ENCODE measurements at regions not wholly inside any gene's neighbourhood (a gene's known extent, or its start where the extent isn't known, plus 50 kb on each side); places are given as distances from the start of the nearest gene placed in this dataset.

- no peak overlapping the region for H3K27ac ChIP-seq (ENCODE audit: insufficient read depth, low read length)
These were observed 552.0 kb downstream of the RFC3 start for GRCh38 chr13:34369931-34370330.

More at GRCh38 chr13:34369931-34370330, 552.0 kb downstream of the RFC3 start:
- Histone ChIP-seq H3K4me3 (ENCODE audit: insufficient read depth, low read depth, low read length) (no peak overlapping the region), H2AFZ (replicated peaks; ENCODE audit: low read length, poor library complexity) (no peak overlapping the region), H3K4me2 (ENCODE audit: low read depth, low read length) (no peak overlapping the region), H2BK20ac (ENCODE audit: low read depth, low read length) (no peak overlapping the region), H3K79me1 (ENCODE audit: low read depth in 1 of 2, low read length in 2 of 2) (no peaks in the 10 kb centered on the region), H2BK15ac (ENCODE audit: low read depth, low read length) (no peak overlapping the region), H4K5ac (ENCODE audit: low read depth, low read length) (no peak overlapping the region), H3K9ac (ENCODE audit: low read depth, low read length) (no peak overlapping the region), H2BK120ac (ENCODE audit: low read depth, low read length) (no peak overlapping the region), H2AK5ac (ENCODE audit: low read depth, low read length) (no peak overlapping the region), H3K27me3 (ENCODE audit: control insufficient read depth, insufficient read depth, low read length) (no peaks in the 10 kb centered on the region), H2AK9ac (replicated peaks; ENCODE audit: low read depth, low read length, poor library complexity) (no peak overlapping the region), H3K4ac (ENCODE audit: low read depth, low read length) (no peak overlapping the region), H3K18ac (ENCODE audit: low read depth, low read length) (no peak overlapping the region), H3K4me1 (ENCODE audit: control insufficient read depth, insufficient read depth, low read length) (no peaks in the 10 kb centered on the region; the same call in 1 of the 2 replicates), H3K9me3 (ENCODE audit: control insufficient read depth, insufficient read depth, low read length) (no peaks in the 10 kb centered on the region), H4K91ac (ENCODE audit: insufficient read depth, low read depth, low read length) (no peak overlapping the region), H4K20me1 (ENCODE audit: insufficient read depth, low read length) (no peaks in the 10 kb centered on the region), H3K9me1 (ENCODE audit: insufficient read depth, low read length) (no peaks in the 10 kb centered on the region), H3K23ac (ENCODE audit: low read depth, low read length) (no peak overlapping the region), H3K36me3 (ENCODE audit: control insufficient read depth, insufficient read depth, low read length) (no peaks in the 10 kb centered on the region), H3K14ac (replicated peaks; ENCODE audit: low read depth, low read length) (no peak overlapping the region), H4K8ac (ENCODE audit: low read depth in 2 of 2, low read length in 2 of 2) (no peak overlapping the region), H2BK5ac (ENCODE audit: low read depth, low read length, poor library complexity, severe bottlenecking) (no peak overlapping the region), H3K56ac (ENCODE audit: extremely low read depth, insufficient read depth, low read length) (no peak overlapping the region)
- intact Hi-C loops (cut with micrococcal nuclease) (no loop called here), in situ Hi-C loops (cut with MboI; ENCODE audit: low sequenced_read_pairs) (no loop called here), dilution Hi-C loops (cut with HindIII; ENCODE audit: low sequenced_read_pairs, unreplicated experiment) (no loop called here)
- no TSS peak for BruUV-seq (replicated peaks)
- ATAC-seq (ENCODE audit: low read depth) (no peak), DNase-seq (no peak)
- TF ChIP-seq MAFK (IDR thresholded peaks at IDR 0.05; ENCODE audit: low read depth, low read length) (no peak), RAD21 (IDR thresholded peaks at IDR 0.05; ENCODE audit: low read length) (no peak), ELK1 (IDR thresholded peaks at IDR 0.05; ENCODE audit: borderline replicate concordance, low read depth, low read length) (no peak), RCOR1 (IDR thresholded peaks at IDR 0.05; ENCODE audit: insufficient replicate concordance, low read length) (no peak), CTCF (conservative IDR thresholded peaks at IDR 0.05; ENCODE audit: low read depth, low read length) (no peak), MXI1 (IDR thresholded peaks at IDR 0.05; ENCODE audit: borderline replicate concordance, low read depth, low read length) (no peak), RFX5 (IDR thresholded peaks at IDR 0.05; ENCODE audit: low read depth, low read length) (no peak), MAZ (IDR thresholded peaks at IDR 0.05; ENCODE audit: borderline replicate concordance, low read depth, low read length) (no peak), FOS (IDR thresholded peaks at IDR 0.05; ENCODE audit: low read depth, low read length) (no peak), POLR2A (IDR thresholded peaks at IDR 0.05; ENCODE audit: low read depth, low read length) (no peak), NFE2L2 (IDR thresholded peaks at IDR 0.05; ENCODE audit: low read depth, low read length) (no peak)
- CTCF ChIA-PET = no interaction called here
- POLR2A ChIA-PET (ENCODE audit: unreplicated experiment) = no interaction called here
- no CpG with 5 or more reads among the region's 1 CpG for WGBS, 2 experiments (ENCODE audit: extremely low coverage in 2 of 2, insufficient read length in 1 of 2)

Data from IMR-90 (cell line).